H1 (cell line): ENCODE measurements at regions not wholly inside any gene's neighbourhood (a gene's known extent, or its start where the extent isn't known, plus 50 kb on each side); places are given as distances from the start of the nearest gene placed in this dataset.

Source experiments
- CTCF ChIA-PET: fragments of 300-600 bp; sonication (Branson Sonifier 250); formaldehyde crosslinking; loops from one replicate; lab custom pipeline; 2021; ENCODE audit not compliant: partially characterized antibody; lab: Charles Lee
- POLR2A ChIA-PET: fragments of 300-600 bp; sonication (Branson Sonifier 250); formaldehyde crosslinking; loops from one replicate; lab custom pipeline; 2021; ENCODE audit warnings: inconsistent platforms; ENCODE audit not compliant: partially characterized antibody; lab: Charles Lee
- DNase-seq, 2 experiments: peaks; one replicate each; pipeline versions ENCODE4 v3.0.0 to v3.0.0-alpha.2; 2010 to 2022; ENCODE audit warnings: low spot score in 2 of 2, low read depth in 1 of 2, mixed read lengths in 1 of 2
- FAIRE-seq: peaks from 2 replicates; lab custom pipeline; 2011; peaks lifted over from hg19 to GRCh38; lab: Jason Lieb, UNC
- H2AFZ ChIP-seq: 2 replicates; pipeline ENCODE4 v1.8.1; 2012; ENCODE audit warnings: low read length, inconsistent platforms
- H2AK5ac ChIP-seq: 2 replicates; pipeline ENCODE4 v1.6.1; 2013; ENCODE audit warnings: low read depth, low read length
- H2BK120ac ChIP-seq: replicated peaks from 2 replicates; pipeline ENCODE3; 2013; ENCODE audit warnings: low read depth, low read length, inconsistent platforms
- H2BK12ac ChIP-seq: 2 replicates; pipeline ENCODE4 v1.6.1; 2013; ENCODE audit warnings: low read depth, low read length
- H2BK15ac ChIP-seq: 2 replicates; pipeline ENCODE4 v1.6.1; 2013; ENCODE audit warnings: low read length
- H2BK20ac ChIP-seq: 2 replicates; pipeline ENCODE4 v1.6.1; 2013; ENCODE audit warnings: low read length
- H2BK5ac ChIP-seq: 2 replicates; pipeline ENCODE4 v1.6.1; 2013; ENCODE audit warnings: low read depth, low read length
- H3K14ac ChIP-seq: 2 replicates; pipeline ENCODE4 v1.6.1; 2013; ENCODE audit warnings: inconsistent platforms; ENCODE audit not compliant: insufficient read length
- H3K18ac ChIP-seq: 2 replicates; pipeline ENCODE4 v1.6.1; 2013; ENCODE audit warnings: low read length; ENCODE audit errors: extremely low read depth
- H3K23ac ChIP-seq: 2 replicates; pipeline ENCODE4 v1.6.1; 2013; ENCODE audit warnings: inconsistent platforms; ENCODE audit not compliant: insufficient read length
- H3K23me2 ChIP-seq: 2 replicates; pipeline ENCODE4 v1.6.1; 2013; ENCODE audit warnings: low read depth, low read length
- H3K27ac ChIP-seq: 2 replicates; pipeline ENCODE4 v1.6.1; 2011; ENCODE audit warnings: low read depth, low read length, inconsistent platforms
- H3K27me3 ChIP-seq, 4 experiments: replicated peaks in 1 of 4; 1 replicate in 1 of 4; 2 replicates in 3 of 4; pipeline versions ENCODE4 v1.6.1 to v1.8.1; 2011 to 2013; ENCODE audit warnings: low read length in 3 of 4, mild to moderate bottlenecking in 3 of 4, inconsistent platforms in 2 of 4, mixed read lengths in 2 of 4, moderate library complexity in 1 of 4; ENCODE audit not compliant: control insufficient read depth in 3 of 4, insufficient read depth in 3 of 4; ENCODE audit errors: extremely low read depth in 1 of 4
- H3K36me3 ChIP-seq, 4 experiments: 2 replicates each; pipeline versions ENCODE4 v1.6.1 to v1.8.1; 2011 to 2013; ENCODE audit warnings: mild to moderate bottlenecking in 4 of 4, low read length in 3 of 4, moderate library complexity in 2 of 4, control low read depth in 1 of 4, inconsistent platforms in 1 of 4; ENCODE audit not compliant: insufficient read depth in 4 of 4, control insufficient read depth in 2 of 4
- H3K4ac ChIP-seq: replicated peaks from 2 replicates; pipeline ENCODE3; 2013; ENCODE audit warnings: low read length, low read depth, mixed read lengths, inconsistent platforms; ENCODE audit not compliant: insufficient read length
- H3K4me1 ChIP-seq, 4 experiments: replicated peaks in 1 of 4; 1 replicate in 1 of 4; 2 replicates in 3 of 4; pipeline versions ENCODE4 v1.6.1 to v1.8.1; 2011 to 2013; ENCODE audit warnings: low read length in 3 of 4, inconsistent platforms in 2 of 4, mixed read lengths in 1 of 4; ENCODE audit not compliant: insufficient read depth in 4 of 4, control insufficient read depth in 3 of 4
- H3K4me2 ChIP-seq, 2 experiments: 2 replicates each; pipeline versions ENCODE4 v1.6.1 to v1.8.1; 2011 to 2013; ENCODE audit warnings: low read depth in 2 of 2, low read length in 2 of 2, control low read depth in 1 of 2, inconsistent platforms in 1 of 2, mild to moderate bottlenecking in 1 of 2; ENCODE audit not compliant: insufficient read depth in 1 of 2
- H3K4me3 ChIP-seq, 4 experiments: fragments of 200-600, 300-600 bp in 1 of 4; sonication (generic), shearing (Covaris generic), sonication (Bioruptor Twin) in 1 of 4; 2 replicates each; pipeline versions ENCODE4 v1.5.1 to v1.8.1; 2011 to 2016; ENCODE audit warnings: low read length in 4 of 4, low read depth in 3 of 4, control low read depth in 2 of 4, inconsistent platforms in 2 of 4, mild to moderate bottlenecking in 2 of 4, mixed read lengths in 1 of 4, moderate library complexity in 1 of 4; ENCODE audit not compliant: insufficient read depth in 2 of 4; ENCODE audit errors: extremely low read depth in 1 of 4
- H3K56ac ChIP-seq: replicated peaks from 2 replicates; pipeline ENCODE3; 2013; ENCODE audit warnings: low read depth, mild to moderate bottlenecking, mixed read lengths, low read length, inconsistent platforms; ENCODE audit not compliant: insufficient read length
- H3K79me1 ChIP-seq: 2 replicates; pipeline ENCODE4 v1.6.1; 2013; ENCODE audit warnings: low read depth, low read length, control low read depth
- H3K79me2 ChIP-seq, 2 experiments: 2 replicates each; pipeline versions ENCODE4 v1.6.1 to v1.8.1; 2012 to 2013; ENCODE audit warnings: low read length in 2 of 2, mild to moderate bottlenecking in 2 of 2, inconsistent platforms in 1 of 2; ENCODE audit not compliant: insufficient read depth in 2 of 2, control insufficient read depth in 1 of 2
- H3K9ac ChIP-seq, 4 experiments: replicated peaks in 1 of 4; 1 replicate in 1 of 4; 2 replicates in 3 of 4; pipeline versions ENCODE4 v1.6.1 to v1.8.1; 2011 to 2013; ENCODE audit warnings: low read depth in 3 of 4, low read length in 3 of 4, control low read depth in 2 of 4, mild to moderate bottlenecking in 2 of 4, moderate library complexity in 2 of 4, inconsistent platforms in 1 of 4; ENCODE audit errors: extremely low read depth in 1 of 4
- H3K9me3 ChIP-seq, 2 experiments: 2 replicates each; pipeline versions ENCODE4 v1.6.1 to v1.8.1; 2012 to 2013; ENCODE audit warnings: mild to moderate bottlenecking in 2 of 2, moderate library complexity in 2 of 2, control low read depth in 1 of 2, inconsistent platforms in 1 of 2, low read depth in 1 of 2, low read length in 1 of 2, mixed read lengths in 1 of 2; ENCODE audit not compliant: insufficient read depth in 2 of 2
- H4K20me1 ChIP-seq, 2 experiments: replicated peaks in 1 of 2; 2 replicates each; pipeline versions ENCODE3 to v1.8.1; 2011 to 2013; ENCODE audit warnings: inconsistent platforms in 2 of 2, low read length in 2 of 2, mild to moderate bottlenecking in 1 of 2; ENCODE audit not compliant: insufficient read depth in 2 of 2, control insufficient read depth in 1 of 2
- H4K5ac ChIP-seq: 2 replicates; pipeline ENCODE4 v1.6.1; 2013; ENCODE audit warnings: low read length, low read depth, mixed read lengths, inconsistent platforms; ENCODE audit not compliant: insufficient read length
- H4K8ac ChIP-seq: 2 replicates; pipeline ENCODE4 v1.8.0; 2013; ENCODE audit warnings: mild to moderate bottlenecking, moderate library complexity, low read length, inconsistent platforms; ENCODE audit not compliant: insufficient read depth; ENCODE audit errors: extremely low read depth
- H4K91ac ChIP-seq: replicated peaks from 2 replicates; pipeline ENCODE3; 2013; ENCODE audit warnings: low read length, mixed read lengths, inconsistent platforms; ENCODE audit not compliant: insufficient read length
- RAD21 ChIP-seq, 2 experiments: IDR thresholded peaks in 1 of 2; conservative IDR thresholded peaks in 1 of 2; 2 replicates each; pipeline ENCODE4 v1.6.1; 2011; ENCODE audit warnings: low read depth in 2 of 2, low read length in 2 of 2, improper control_type of control experiment in 1 of 2, inconsistent platforms in 1 of 2, mild to moderate bottlenecking in 1 of 2, moderate library complexity in 1 of 2
- SP2 ChIP-seq: IDR thresholded peaks from 2 replicates; pipeline ENCODE4 v1.6.1; 2012; ENCODE audit warnings: mild to moderate bottlenecking, low read length, inconsistent platforms
- WGBS, 2 experiments: shearing (Covaris generic) in 1 of 2; methylation state at CpG; one replicate each; pipeline versions ENCODE4 v1.1.6 to v1.1.7; 2013 to 2015; ENCODE audit warnings: low lambda C conversion rate in 2 of 2, mixed read lengths in 2 of 2, inconsistent platforms in 1 of 2, low coverage in 1 of 2, missing lambda C conversion rate in 1 of 2; ENCODE audit not compliant: insufficient replicate concordance in 2 of 2, insufficient coverage in 1 of 2, insufficient read length in 1 of 2; ENCODE audit errors: extremely low coverage in 1 of 2, missing lambda C conversion rate in 1 of 2; 5-methylcytosine and 5-hydroxymethylcytosine counted together
- TF ChIP-seq, protein P1 (sequence below), 3 experiments: IDR thresholded peaks; 1 replicate in 2 of 3; 2 replicates in 1 of 3; pipeline versions ENCODE4 v1.5.1 to v1.6.1; 2011; ENCODE audit warnings: low read length in 3 of 3, mild to moderate bottlenecking in 3 of 3, inconsistent platforms in 2 of 3, low read depth in 1 of 3, moderate library complexity in 1 of 3; ENCODE audit not compliant: insufficient read depth in 1 of 3; ENCODE audit errors: control extremely low read depth in 1 of 3
- TF ChIP-seq, protein P2 (sequence below): IDR thresholded peaks from 2 replicates; pipeline ENCODE4 v1.6.1; 2012; ENCODE audit warnings: inconsistent platforms

- no peak overlapping the region for H2BK15ac ChIP-seq
- whole genome bisulfite sequencing, 2 experiments, result 52% methylated on average over 4 of the region's 4 CpGs; no CpG with 5 or more reads in 1 of the 2 experiments
- H2AK5ac ChIP-seq, result no peak overlapping the region
- no peak overlapping the region for H2BK5ac ChIP-seq
- no peaks in the 10 kb centered on the region for H3K36me3 ChIP-seq
- H4K20me1 ChIP-seq, result no peaks in the 10 kb centered on the region
- H4K8ac ChIP-seq, result no peak overlapping the region
- no peak overlapping the region for H2AFZ ChIP-seq
- FAIRE-seq, result peak; percentile 98
- no peak overlapping the region for H3K23ac ChIP-seq
- no peaks in the 10 kb centered on the region for H3K79me1 ChIP-seq
- no peak overlapping the region for H3K4me2 ChIP-seq
- no peak overlapping the region for H4K5ac ChIP-seq
- no peak overlapping the region for H4K91ac ChIP-seq
- H3K4me3 ChIP-seq, result no peak overlapping the region
- H3K27me3 ChIP-seq, result no peaks in the 10 kb centered on the region
- H3K23me2 ChIP-seq, result no peaks in the 10 kb centered on the region
- H3K56ac ChIP-seq, result no peak overlapping the region
- DNase-seq, result no peak
- ChIA-PET POLR2A (no interaction called here), CTCF (interaction anchor here (0.7 to 2.5 kb wide), 25 partner anchors 8 to 1081 kb away, joined by 3 to 13 read pairs (median 3); no protein-coding TSS in a partner anchor)
- no peak overlapping the region for H3K27ac ChIP-seq
- H3K14ac ChIP-seq, result no peak overlapping the region
- H3K9me3 ChIP-seq, result no peaks in the 10 kb centered on the region
- H2BK20ac ChIP-seq, result no peak overlapping the region
- no peaks in the 10 kb centered on the region for H3K4me1 ChIP-seq
- no peak overlapping the region for H3K9ac ChIP-seq
- peak; percentile 90 to 91 for TF ChIP-seq RAD21 (IDR thresholded peaks at IDR 0.05 in 1 of 2, conservative IDR thresholded peaks at IDR 0.05 in 1 of 2; ENCODE audit: low read depth in 2 of 2, low read length in 2 of 2)
- no peak for TF ChIP-seq SP2
- TF ChIP-seq, protein P1, sequence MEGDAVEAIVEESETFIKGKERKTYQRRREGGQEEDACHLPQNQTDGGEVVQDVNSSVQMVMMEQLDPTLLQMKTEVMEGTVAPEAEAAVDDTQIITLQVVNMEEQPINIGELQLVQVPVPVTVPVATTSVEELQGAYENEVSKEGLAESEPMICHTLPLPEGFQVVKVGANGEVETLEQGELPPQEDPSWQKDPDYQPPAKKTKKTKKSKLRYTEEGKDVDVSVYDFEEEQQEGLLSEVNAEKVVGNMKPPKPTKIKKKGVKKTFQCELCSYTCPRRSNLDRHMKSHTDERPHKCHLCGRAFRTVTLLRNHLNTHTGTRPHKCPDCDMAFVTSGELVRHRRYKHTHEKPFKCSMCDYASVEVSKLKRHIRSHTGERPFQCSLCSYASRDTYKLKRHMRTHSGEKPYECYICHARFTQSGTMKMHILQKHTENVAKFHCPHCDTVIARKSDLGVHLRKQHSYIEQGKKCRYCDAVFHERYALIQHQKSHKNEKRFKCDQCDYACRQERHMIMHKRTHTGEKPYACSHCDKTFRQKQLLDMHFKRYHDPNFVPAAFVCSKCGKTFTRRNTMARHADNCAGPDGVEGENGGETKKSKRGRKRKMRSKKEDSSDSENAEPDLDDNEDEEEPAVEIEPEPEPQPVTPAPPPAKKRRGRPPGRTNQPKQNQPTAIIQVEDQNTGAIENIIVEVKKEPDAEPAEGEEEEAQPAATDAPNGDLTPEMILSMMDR (IDR thresholded peaks at IDR 0.05; ENCODE audit: control extremely low read depth in 1 of 3, insufficient read depth in 1 of 3, low read depth in 1 of 3, low read length in 3 of 3), result peak in 2 of 3 experiments; percentile 58 to 85; a peak in 2 of 4 replicates
- TF ChIP-seq, protein P2, sequence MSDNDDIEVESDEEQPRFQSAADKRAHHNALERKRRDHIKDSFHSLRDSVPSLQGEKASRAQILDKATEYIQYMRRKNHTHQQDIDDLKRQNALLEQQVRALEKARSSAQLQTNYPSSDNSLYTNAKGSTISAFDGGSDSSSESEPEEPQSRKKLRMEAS, result peak; percentile 19; the same call in 1 of the 2 replicates
- no peaks in the 10 kb centered on the region for H3K79me2 ChIP-seq
- H2BK12ac ChIP-seq, result no peak overlapping the region
- H3K4ac ChIP-seq, result no peak overlapping the region
- H3K18ac ChIP-seq, result no peak overlapping the region
- H2BK120ac ChIP-seq, result no peak overlapping the region
Measured at GRCh38 chr14:44846232-44846824, 115.4 kb downstream of the KLHL28 start.
